Right cardiac atrium (tissue), 5 donors: ENCODE measurements at regions not wholly inside any gene's neighbourhood (a gene's known extent, or its start where the extent isn't known, plus 50 kb on each side); places are given as distances from the start of the nearest gene placed in this dataset.

Experiments
- ATAC-seq, 2 donors: fragments of 200-7000 bp; cut with Tn5 transposase; one replicate each; pipeline versions ENCODE4 v1.8.0 to v1.9.1; 2020; ENCODE audit warnings: moderate library complexity in 2 of 2, mild to moderate bottlenecking in 1 of 2
- DNase-seq, 3 donors: peaks; one replicate each; pipeline ENCODE4 v3.0.0-alpha.2; 2020
- H3K27ac ChIP-seq: one replicate; pipeline ENCODE4 v1.5.1; 2013; ENCODE audit warnings: mild to moderate bottlenecking, low read length, control low read depth, moderate library complexity
- H3K27me3 ChIP-seq: one replicate; pipeline ENCODE4 v1.6.1; 2013; ENCODE audit not compliant: control insufficient read depth, insufficient read depth
- H3K4me1 ChIP-seq: one replicate; pipeline ENCODE4 v1.6.1; 2013; ENCODE audit warnings: low read length; ENCODE audit not compliant: control insufficient read depth, insufficient read depth
- H3K4me3 ChIP-seq: one replicate; pipeline ENCODE4 v1.5.1; 2013; ENCODE audit warnings: low read length, control low read depth
- H3K9me3 ChIP-seq: one replicate; pipeline ENCODE4 v1.6.1; 2013; ENCODE audit warnings: low read length; ENCODE audit not compliant: control insufficient read depth
- WGBS: extraction: QIAGEN DNeasy Blood & Tissue Kit; methylation state at CpG from one replicate; pipeline ENCODE4 v1.1.7; 2013; 5-methylcytosine and 5-hydroxymethylcytosine counted together
- intact Hi-C, 4 donors: fragments of 100-400 bp; cut with DNase I; formaldehyde crosslinking; loops; one replicate each; pipeline versions ENCODE4 v1.11.0 to v1.14.0; 2022 to 2023
- donor health status: healthy with polysubstance abuse.
- donor health status: DM: no; HTN: yes; CAD: no.
- donor health status: DM: no; HTN: no; CAD: no.
- donor health status: DM: no; HTN: yes; CAD: no; lungs with severe emphysema.
- donor health status: DM: yes; HTN: yes; CAD: no.

DNA sequence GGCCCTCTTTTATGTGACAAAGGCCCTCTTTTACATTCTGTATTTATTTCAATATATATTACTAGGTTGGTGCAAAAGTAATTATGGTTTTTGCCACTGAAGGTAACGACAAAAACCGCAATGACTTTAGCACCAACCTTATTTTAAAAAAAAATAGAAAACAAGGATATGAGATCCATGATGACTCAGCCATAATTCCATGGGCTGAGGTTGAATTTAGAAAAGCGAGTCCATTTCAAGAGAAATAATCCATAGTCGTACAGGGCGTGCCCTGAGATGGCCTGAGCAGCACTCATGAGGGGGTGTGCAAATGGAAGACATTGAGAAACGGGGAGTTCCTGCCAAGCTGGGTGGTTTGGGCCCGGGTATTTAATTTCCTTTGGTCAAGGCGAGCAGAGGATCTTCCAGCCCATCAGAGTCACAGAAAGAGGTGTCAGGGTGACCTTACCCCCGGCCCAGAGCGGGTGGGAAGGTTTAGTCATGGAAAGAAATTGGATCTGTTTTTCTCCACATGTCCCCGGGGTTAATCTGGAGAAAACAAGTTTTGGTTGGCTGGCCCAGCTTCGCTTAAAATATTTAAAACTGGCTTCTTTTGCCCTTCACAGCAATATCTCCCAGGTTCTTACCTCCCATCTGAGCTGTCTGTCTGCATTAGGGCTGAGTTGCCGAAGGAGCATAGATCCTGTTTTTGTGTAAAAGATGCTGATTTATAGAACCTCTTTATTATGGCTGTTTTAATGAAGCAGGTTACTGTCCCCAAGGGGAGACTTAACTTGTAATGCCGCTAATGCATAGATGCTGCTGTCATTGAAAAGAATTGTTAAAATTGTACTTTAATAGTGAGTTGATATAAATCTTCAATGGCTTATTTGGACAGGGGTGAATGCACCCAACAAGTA is 255.6 kb downstream of the PREX1 start:
- H3K4me3 ChIP-seq = no peak overlapping the region
- DNase-seq (no peak), ATAC-seq (no peak)
- H3K4me1 ChIP-seq = no peaks in the 10 kb centered on the region
- no peaks in the 10 kb centered on the region for H3K27me3 ChIP-seq
- H3K9me3 ChIP-seq = no peaks in the 10 kb centered on the region
- H3K27ac ChIP-seq = no peak overlapping the region
- intact Hi-C loops = no loop called here
- 72% methylated on average over 14 of the region's 14 CpGs for WGBS

DNA sequence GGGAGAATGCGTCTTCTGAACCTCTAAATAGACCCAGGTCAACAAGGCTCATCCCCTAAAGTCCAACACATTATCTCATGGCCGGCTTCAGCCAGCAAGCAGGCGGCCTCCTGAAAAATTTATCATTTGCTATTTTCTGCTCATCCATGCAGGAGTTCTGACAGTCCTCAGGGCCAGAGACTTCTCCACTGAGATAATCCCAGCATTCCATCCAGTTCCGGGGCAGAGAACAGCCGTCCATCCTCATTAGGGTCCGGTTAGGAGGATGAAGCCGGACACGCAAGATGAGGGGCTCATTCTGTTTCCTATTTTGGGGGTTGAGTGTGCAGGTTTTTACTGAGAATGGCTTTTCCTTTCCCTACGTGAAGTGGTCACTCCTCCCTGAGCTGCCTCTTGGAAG is 258.1 kb downstream of the PREX1 start:
- Histone ChIP-seq H3K9me3 (no peaks in the 10 kb centered on the region), H3K27ac (no peak overlapping the region), H3K4me3 (no peak overlapping the region), H3K4me1 (no peaks in the 10 kb centered on the region), H3K27me3 (no peaks in the 10 kb centered on the region)
- intact Hi-C loops = no loop called here
- no peak for DNase-seq
- no peak for ATAC-seq
- WGBS = 47% methylated on average over 9 of the region's 9 CpGs

DNA sequence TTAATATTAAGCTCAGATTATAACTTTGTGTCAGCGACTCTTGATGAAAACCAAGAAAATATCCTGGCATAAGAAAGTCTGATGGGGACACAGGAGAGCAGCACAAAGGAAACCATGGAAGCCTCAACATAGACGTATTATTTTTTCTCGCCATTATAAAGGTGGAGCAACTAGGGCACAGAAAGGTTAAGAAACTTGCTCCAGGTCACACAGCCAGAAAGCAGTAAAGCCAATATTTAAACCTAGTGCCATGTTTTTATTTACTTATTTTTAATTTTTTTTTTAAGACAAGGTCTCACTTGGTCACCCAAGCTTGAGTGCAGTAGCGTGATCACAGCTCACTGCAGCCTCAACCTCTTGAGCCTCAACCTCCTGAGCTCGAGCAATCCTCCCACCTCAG is 259.3 kb downstream of the PREX1 start:
- no peak overlapping the region for H3K27ac ChIP-seq
- H3K9me3 ChIP-seq = no peaks in the 10 kb centered on the region
- H3K4me3 ChIP-seq = no peak overlapping the region
- 90% methylated on average over 5 of the region's 5 CpGs for WGBS
- ATAC-seq (no peak), DNase-seq (no peak)
- H3K27me3 ChIP-seq = no peaks in the 10 kb centered on the region
- intact Hi-C loops = no loop called here
- no peaks in the 10 kb centered on the region for H3K4me1 ChIP-seq

DNA sequence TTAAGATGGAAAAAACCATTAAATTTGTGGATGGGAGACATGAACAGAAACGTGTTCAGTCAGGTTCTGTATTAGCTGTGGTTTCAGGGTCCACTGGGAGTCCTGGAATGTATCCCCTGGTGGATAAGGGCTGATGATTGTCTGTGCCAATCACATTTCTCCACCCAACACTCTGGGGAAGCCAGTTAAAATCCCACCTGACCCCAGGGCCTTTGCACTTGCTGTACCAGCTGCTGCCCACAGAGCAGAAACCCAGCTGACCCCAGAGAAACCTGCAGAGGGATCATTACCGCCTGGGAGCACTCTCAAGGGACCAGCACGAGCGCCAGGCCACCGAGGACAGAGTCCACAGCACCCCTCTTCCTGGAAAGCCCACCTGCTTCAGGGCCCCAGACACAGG is 260.7 kb downstream of the PREX1 start:
- H3K27me3 ChIP-seq = no peaks in the 10 kb centered on the region
- H3K4me1 ChIP-seq = no peaks in the 10 kb centered on the region
- intact Hi-C loops = no loop called here
- no peak overlapping the region for H3K27ac ChIP-seq
- H3K4me3 ChIP-seq = no peak overlapping the region
- no peak for ATAC-seq
- H3K9me3 ChIP-seq = no peaks in the 10 kb centered on the region
- WGBS = 85% methylated on average over 5 of the region's 5 CpGs
- no peak for DNase-seq

DNA sequence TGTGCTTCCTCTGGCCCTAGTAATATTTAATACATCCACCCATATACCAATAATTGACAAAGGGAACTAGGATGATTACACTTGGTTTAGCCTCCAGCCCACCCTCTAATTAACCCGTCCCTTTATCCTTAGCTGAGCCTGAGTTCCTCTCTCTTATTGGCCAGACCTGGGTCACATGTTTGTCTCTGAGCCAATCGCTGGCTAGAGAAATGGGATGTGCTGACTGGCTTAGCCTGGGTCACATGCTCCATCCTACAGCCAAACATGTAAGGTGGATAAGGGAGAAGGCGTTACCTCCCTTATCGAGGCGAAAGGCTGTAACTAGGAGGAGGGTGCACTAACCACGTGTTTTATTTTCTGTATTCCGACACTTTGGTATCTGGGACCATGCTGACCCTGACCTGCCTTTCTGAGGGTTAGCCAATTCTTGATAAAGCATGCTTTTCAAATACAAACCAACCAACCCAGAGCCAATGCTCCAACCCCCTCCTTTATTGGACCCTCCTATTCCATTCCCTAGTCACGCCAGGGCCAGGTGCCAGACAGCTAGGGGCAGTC is 262.7 kb downstream of the PREX1 start:
- H3K4me1 ChIP-seq = no peaks in the 10 kb centered on the region
- DNase-seq (no peak), ATAC-seq (no peak)
- no peaks in the 10 kb centered on the region for H3K27me3 ChIP-seq
- 56% methylated on average over 8 of the region's 8 CpGs for WGBS
- intact Hi-C loops = no loop called here
- no peak overlapping the region for H3K27ac ChIP-seq
- no peaks in the 10 kb centered on the region for H3K9me3 ChIP-seq
- H3K4me3 ChIP-seq = no peak overlapping the region

DNA sequence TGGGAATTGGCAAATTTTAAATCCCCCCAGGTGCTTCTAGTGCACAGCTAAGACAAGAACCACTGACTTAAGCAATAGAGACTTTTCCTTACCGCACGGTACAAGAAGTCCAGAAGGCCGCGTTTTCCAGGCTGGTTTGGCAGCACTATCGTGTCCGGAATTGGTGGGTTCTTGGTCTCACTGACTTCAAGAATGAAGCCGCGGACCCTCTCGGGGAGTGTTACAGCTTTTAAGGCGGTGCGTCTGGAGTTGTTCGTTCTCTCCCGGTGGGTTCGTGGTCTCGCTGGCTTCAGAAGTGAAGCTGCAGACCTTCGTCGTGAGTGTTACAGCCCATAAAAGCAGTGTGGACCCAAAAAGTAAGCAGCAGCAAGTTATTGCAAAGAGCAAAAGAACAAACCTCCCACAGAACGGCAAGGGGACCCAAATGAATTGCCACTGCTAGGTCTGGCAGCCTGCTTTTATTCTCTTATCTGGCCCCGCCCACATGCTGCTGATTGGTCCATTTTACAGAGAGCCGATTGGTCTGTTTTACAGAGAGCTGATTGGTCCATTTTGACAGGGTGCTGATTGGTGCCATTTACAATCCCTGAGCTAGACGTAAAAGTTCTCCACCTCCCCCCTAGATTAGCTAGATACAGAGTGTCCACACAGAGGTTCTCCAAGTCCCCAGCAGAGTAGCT is 264.5 kb downstream of the PREX1 start:
- Histone ChIP-seq H3K4me1 (no peaks in the 10 kb centered on the region), H3K27me3 (no peaks in the 10 kb centered on the region), H3K27ac (no peak overlapping the region), H3K9me3 (no peaks in the 10 kb centered on the region), H3K4me3 (no peak overlapping the region)
- 94% methylated on average over 21 of the region's 21 CpGs for WGBS
- ATAC-seq = no peak
- intact Hi-C loops = no loop called here
- no peak for DNase-seq

DNA sequence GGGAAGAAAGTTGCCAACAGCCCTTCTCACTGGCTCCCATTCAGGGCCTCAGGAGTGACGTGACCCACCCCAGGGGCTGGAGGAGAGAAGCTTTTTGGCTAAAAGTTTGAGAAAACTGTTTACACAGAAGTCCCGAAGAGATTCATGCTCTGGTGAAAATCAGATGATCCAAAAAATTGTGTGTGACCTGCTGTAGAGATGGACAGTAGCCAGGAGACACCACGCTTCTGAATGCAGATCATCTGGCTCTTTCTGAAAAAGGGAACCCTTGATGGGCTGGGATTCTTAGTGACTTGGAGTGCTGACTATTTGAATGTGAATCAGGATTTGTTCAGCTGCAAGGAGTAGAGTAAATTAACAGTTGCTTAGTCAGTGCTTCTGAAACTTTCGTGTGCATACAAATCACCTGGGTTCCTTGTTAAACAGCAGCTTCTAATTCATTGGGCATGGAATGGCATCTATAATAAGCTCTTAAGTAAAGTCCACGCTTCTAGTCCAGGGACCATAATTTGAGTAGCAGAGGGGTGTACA is 265.1 kb downstream of the PREX1 start:
- no peak for DNase-seq
- no peaks in the 10 kb centered on the region for H3K27me3 ChIP-seq
- H3K4me3 ChIP-seq = no peak overlapping the region
- no peak overlapping the region for H3K27ac ChIP-seq
- no peak for ATAC-seq
- WGBS = 79% methylated on average over 5 of the region's 5 CpGs
- H3K4me1 ChIP-seq = no peaks in the 10 kb centered on the region
- intact Hi-C loops = no loop called here
- no peaks in the 10 kb centered on the region for H3K9me3 ChIP-seq

DNA sequence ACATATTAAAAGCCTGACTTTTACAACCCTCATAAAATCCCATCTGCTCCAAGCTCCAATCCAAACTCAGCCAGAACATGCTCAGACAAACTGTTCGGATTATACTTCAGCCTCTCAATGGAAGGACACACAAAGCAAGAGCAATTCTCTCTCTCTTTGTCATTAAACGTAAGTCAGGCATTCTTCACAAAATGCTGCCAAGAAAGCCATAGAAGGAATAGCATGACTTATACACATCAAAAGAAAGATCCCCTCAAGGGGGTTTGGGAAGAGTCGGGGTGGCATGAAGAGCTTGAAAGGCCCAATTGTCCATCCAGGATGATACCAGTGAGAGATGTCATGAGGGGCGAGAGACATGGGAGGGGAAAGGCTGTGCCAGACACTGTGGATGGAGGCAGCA is 268.9 kb downstream of the PREX1 start:
- H3K4me3 ChIP-seq = no peak overlapping the region
- H3K27ac ChIP-seq = no peak overlapping the region
- DNase-seq (no peak), ATAC-seq (no peak)
- WGBS = 82% methylated on average over 4 of the region's 4 CpGs
- no peaks in the 10 kb centered on the region for H3K9me3 ChIP-seq
- intact Hi-C loops = no loop called here
- H3K4me1 ChIP-seq = no peaks in the 10 kb centered on the region
- no peaks in the 10 kb centered on the region for H3K27me3 ChIP-seq

DNA sequence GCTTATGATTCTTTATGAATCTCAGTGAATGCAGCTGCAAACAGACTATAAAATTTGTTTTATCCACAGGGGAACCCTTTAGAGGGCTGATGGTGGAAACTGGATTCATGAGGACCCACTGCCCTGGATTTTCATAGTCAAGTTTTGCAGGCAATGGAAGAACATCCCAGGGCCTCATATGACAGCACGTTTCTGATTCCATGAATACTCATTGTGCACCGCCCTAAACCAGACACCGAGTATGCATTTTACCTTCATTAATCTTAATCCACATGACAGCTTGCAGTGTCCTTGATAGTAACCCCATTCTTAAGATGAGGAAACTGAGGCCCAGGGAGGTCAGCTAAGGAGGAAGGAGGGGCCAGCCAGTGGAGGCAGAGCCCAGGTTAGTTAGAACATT is 270.4 kb downstream of the PREX1 start:
- Histone ChIP-seq H3K9me3 (no peaks in the 10 kb centered on the region), H3K27me3 (no peaks in the 10 kb centered on the region), H3K4me3 (no peak overlapping the region), H3K4me1 (no peaks in the 10 kb centered on the region), H3K27ac (no peak overlapping the region)
- intact Hi-C loops = no loop called here
- WGBS = 75% methylated on average over 3 of the region's 3 CpGs
- no peak for ATAC-seq
- DNase-seq = no peak

DNA sequence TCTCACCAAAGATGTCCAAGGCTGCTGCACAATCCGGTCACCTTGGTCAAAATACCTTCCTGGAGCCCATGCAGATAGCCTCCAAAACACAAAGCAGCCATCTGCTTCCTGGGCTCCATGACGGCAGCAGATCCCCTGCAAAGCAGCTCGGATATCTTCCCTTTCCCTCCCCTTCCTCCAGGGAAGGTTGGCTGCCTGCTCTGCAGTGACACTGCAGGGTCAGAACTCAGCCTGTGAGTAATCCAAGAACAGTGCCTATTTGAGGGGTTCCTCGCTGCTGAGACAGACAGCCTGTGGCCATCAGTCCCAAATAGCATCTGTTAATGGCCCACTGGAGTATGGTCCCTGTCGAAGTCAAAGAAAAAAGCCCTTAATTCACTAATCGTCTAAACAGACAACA is 270.8 kb downstream of the PREX1 start:
- Histone ChIP-seq H3K4me1 (no peaks in the 10 kb centered on the region), H3K27me3 (no peaks in the 10 kb centered on the region), H3K27ac (no peak overlapping the region), H3K4me3 (no peak overlapping the region), H3K9me3 (no peaks in the 10 kb centered on the region)
- WGBS = 37% methylated on average over 6 of the region's 6 CpGs
- ATAC-seq (no peak), DNase-seq (no peak)
- intact Hi-C loops = no loop called here

DNA sequence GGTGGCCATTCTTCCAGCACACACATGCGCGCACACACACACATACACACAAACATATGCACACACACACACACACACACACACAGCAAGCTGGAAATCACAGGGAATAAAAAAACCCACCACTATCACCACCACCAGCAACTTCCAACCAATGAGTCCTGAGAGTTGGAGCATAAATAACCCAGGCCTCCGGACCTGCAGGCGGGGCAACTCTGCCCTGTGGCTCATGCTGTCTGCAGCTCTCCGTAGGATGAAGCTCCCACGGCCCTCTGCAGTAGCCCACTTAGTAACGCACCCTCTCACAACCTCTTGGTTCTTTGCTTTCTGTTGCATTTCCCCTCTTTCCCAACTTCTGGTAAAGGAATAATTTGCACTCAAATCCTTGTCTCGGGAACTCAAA is 275.2 kb downstream of the PREX1 start:
- WGBS = 80% methylated on average over 8 of the region's 8 CpGs
- H3K4me1 ChIP-seq = no peaks in the 10 kb centered on the region
- H3K27ac ChIP-seq = no peak overlapping the region
- intact Hi-C loops = no loop called here
- H3K27me3 ChIP-seq = no peaks in the 10 kb centered on the region
- H3K9me3 ChIP-seq = no peaks in the 10 kb centered on the region
- H3K4me3 ChIP-seq = no peak overlapping the region
- no peak for DNase-seq
- no peak for ATAC-seq
